Activated CD8-positive, alpha-beta memory T cell treated with anti-CD3 and anti-CD28 coated beads for 48 hours (primary cell): ENCODE measurements at regions not wholly inside any gene's neighbourhood (a gene's known extent, or its start where the extent isn't known, plus 50 kb on each side); places are given as distances from the start of the nearest gene placed in this dataset.

Experiments used
- DNase-seq, 3 experiments: peaks; one replicate each; pipeline ENCODE4 v3.0.0-alpha.2; 2020; ENCODE audit warnings: low read depth in 2 of 3, low spot score in 2 of 3

- no peak for DNase-seq
Measured at GRCh38 chr6:37556881-37557644, 57.4 kb upstream of the CCDC167 start.

DNA sequence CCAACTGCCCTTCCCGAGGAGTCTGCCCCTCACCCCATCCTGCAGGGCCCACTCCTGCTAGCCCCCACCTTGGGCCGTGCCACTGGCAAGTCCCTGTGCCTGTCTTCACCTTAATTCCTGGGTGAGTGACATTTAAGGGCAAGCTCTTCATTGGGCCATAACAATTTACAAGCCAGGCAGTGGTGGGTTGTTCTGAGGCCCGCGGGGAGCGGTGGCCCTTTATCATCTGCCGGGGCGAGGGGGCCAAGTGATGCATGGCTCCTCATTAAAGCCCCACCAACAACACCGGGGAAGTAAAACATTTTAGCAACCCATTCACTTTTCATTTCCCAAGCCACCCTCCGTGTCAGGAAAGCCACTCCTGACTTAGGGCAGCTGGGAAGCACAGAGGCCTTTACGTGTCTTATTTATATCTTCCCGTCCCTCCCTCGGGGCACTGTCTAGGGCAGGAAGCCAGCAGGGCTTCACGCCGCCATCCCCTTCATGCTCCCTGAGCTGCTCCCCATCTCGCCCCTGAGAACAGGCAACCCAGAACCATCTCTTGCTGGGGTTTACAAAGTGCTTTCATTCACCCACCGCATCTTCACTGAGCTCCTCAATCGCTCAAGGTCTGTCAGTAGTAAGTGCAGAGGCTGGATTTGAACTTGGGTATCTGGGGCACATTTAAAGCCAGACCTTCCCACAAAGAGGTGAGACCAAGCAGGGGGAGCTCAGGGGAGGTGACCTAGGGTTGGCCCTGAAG is 55.5 kb upstream of the CCDC167 start:
- no peak for DNase-seq

- DNase-seq = no peak
Measured at GRCh38 chr6:37554480-37554819, 54.8 kb upstream of the CCDC167 start.

DNA sequence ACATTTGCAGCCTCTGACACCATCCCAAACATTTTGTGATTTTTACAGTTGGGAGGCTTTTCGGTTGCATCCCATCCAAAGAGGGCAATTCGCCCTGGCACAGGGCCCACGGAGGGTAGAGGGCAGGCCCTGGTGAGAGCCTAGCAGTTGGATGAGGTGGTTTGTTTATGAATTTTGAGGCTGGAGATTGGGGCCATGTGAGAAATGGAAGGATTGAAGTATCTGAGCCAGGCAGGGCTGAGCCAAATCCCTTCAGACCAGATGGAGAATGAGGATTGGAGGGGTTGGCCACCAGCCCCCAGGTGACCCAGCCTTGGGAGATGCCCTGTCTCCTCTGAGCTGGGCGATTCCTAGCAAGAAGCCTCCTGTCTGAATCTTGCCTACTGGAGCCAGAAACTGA is 52.6 kb upstream of the CCDC167 start:
- no peak for DNase-seq

- DNase-seq = no peak
Measured at GRCh38 chr6:37551867-37552266, 52.2 kb upstream of the CCDC167 start.

DNA sequence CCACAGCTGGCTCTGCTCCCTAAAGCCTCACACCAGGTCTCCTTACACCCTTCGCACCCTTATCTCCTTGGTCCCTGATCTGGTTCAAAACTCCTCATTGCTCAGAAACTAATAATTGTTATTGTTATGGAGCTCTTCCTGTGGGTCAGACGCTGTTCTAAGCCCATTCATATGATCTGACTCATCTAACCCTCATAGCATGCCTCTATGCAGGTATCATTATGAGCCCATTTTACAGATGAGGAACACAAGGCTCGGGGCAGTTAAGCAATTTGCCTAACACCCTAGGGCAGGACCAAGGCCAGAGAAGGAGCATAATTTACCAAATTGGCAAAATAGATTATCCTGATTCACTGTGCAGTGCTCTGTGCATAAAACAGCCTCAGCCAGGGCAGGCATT is 51.8 kb upstream of the CCDC167 start:
- DNase-seq = no peak

DNA sequence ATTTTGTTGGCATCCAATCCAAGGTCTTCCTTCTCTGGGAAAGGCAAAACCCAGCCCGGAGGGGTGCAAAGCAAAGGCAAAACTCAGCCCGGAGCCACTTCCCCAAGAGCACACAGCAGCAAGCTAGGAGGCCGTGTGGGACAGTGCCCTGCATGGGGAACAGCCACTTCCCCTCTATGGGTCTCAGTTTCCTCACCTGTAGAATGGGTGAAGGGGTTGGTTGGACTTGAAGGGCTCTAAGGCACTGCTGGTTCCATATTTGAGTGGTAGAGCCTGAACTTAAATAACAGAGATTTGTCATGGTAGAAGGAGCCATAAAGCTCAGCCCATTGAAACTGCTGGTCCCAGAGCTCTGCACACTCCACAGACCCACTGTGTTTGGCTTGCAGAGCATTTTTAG is 51.3 kb upstream of the CCDC167 start:
- DNase-seq = no peak

DNA sequence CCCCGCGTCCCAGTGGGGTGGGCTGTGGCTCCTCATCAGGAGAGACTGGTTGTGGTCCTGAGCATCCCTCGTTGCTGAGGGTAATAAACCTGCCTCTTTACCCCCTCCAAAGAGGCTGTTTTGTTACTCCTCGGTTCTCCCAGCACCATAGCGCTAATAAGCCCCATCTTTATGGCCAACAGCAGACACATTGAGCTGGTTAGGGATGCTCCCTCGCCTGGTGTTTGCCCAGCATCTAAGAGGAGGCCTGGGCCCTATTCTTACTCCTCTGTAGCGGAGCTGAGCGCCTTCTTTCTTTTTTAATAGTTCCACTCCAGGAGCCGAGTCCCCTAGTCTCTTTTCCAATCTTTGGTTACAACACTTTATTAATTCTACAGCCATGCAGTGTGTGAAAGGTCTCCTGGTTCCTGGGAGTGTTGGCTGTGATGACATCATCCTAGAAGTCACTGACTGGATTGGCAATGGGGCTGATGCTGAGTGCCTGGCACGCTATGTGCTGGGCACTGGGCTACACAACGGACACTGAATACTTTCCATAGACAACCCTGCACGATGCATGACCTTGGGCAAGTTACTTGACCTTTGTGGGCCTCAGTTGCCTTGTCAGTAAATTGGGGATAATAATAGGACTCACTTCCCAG is 50.6 kb upstream of the CCDC167 start:
- DNase-seq = no peak

- no peak for DNase-seq
Measured at GRCh38 chr6:37549558-37549957, 49.9 kb upstream of the CCDC167 start.
